Uterus (tissue), 2 donors: ENCODE measurements at regions not wholly inside any gene's neighbourhood (a gene's known extent, or its start where the extent isn't known, plus 50 kb on each side); places are given as distances from the start of the nearest gene placed in this dataset.

Experiments
- POLR2A ChIP-seq, 2 donors: fragments of 450-650 bp; IDR thresholded peaks; one replicate each; pipeline ENCODE4 v1.6.1; 2016; ENCODE audit warnings: antibody characterized with exemption in 2 of 2, mild to moderate bottlenecking in 1 of 2, moderate library complexity in 1 of 2
- TF ChIP-seq, protein P1 (sequence below), 4 experiments: fragments of 200-600 bp in 2 of 4; fragments of 450-650 bp in 2 of 4; sonication (generic) in 2 of 4; IDR thresholded peaks; one replicate each; pipeline ENCODE4 v1.5.1; 2016 to 2019; ENCODE audit warnings: antibody characterized with exemption in 4 of 4, mild to moderate bottlenecking in 2 of 4, moderate library complexity in 1 of 4

GRCh38 chr1:193769651-193770050, 583.2 kb upstream of the B3GALT2 start:
- TF ChIP-seq, protein P1, sequence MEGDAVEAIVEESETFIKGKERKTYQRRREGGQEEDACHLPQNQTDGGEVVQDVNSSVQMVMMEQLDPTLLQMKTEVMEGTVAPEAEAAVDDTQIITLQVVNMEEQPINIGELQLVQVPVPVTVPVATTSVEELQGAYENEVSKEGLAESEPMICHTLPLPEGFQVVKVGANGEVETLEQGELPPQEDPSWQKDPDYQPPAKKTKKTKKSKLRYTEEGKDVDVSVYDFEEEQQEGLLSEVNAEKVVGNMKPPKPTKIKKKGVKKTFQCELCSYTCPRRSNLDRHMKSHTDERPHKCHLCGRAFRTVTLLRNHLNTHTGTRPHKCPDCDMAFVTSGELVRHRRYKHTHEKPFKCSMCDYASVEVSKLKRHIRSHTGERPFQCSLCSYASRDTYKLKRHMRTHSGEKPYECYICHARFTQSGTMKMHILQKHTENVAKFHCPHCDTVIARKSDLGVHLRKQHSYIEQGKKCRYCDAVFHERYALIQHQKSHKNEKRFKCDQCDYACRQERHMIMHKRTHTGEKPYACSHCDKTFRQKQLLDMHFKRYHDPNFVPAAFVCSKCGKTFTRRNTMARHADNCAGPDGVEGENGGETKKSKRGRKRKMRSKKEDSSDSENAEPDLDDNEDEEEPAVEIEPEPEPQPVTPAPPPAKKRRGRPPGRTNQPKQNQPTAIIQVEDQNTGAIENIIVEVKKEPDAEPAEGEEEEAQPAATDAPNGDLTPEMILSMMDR (IDR thresholded peaks at IDR 0.05) = no peak
- no peak for TF ChIP-seq POLR2A (IDR thresholded peaks at IDR 0.05)
